HG03280 (cell line): ENCODE measurements at regions not wholly inside any gene's neighbourhood (a gene's known extent, or its start where the extent isn't known, plus 50 kb on each side); places are given as distances from the start of the nearest gene placed in this dataset.
"Not testable (repeated sequence)": the region's sequence is repeated elsewhere in the genome, so short reads cannot be mapped to it uniquely, and the experiment has no call there.

Experiments
- ATAC-seq: cut with Tn5 transposase; IDR thresholded peaks from one replicate; pipeline ENCODE4 v1.9.1; 2021; ENCODE audit warnings: mild to moderate bottlenecking, moderate library complexity; ENCODE audit not compliant: unreplicated experiment

- ATAC-seq: no peak
Measured at GRCh38 chr7:13727751-13728150, 261.7 kb downstream of the ETV1 start.

GRCh38 chr7:13728430-13728829 is 261.0 kb downstream of the ETV1 start:
- not testable (repeated sequence) for ATAC-seq

- no peak for ATAC-seq
Measured at GRCh38 chr7:13731643-13732042, 257.8 kb downstream of the ETV1 start.

GRCh38 chr7:13737563-13737962 is 251.9 kb downstream of the ETV1 start:
- no peak for ATAC-seq

- no peak for ATAC-seq
Measured at GRCh38 chr7:13742126-13742525, 247.3 kb downstream of the ETV1 start.

GRCh38 chr7:13742811-13743210 is 246.7 kb downstream of the ETV1 start:
- no peak for ATAC-seq

GRCh38 chr7:13743226-13743625 is 246.2 kb downstream of the ETV1 start:
- ATAC-seq: no peak

GRCh38 chr7:13745530-13745929 is 243.9 kb downstream of the ETV1 start:
- ATAC-seq: no peak

- no peak for ATAC-seq
Measured at GRCh38 chr7:13748998-13749397, 240.5 kb downstream of the ETV1 start.

GRCh38 chr7:13749636-13750035 is 239.8 kb downstream of the ETV1 start:
- ATAC-seq: no peak

GRCh38 chr7:13751766-13752165 is 237.7 kb downstream of the ETV1 start:
- ATAC-seq: no peak

- ATAC-seq: no peak
Measured at GRCh38 chr7:13757841-13758240, 231.6 kb downstream of the ETV1 start.

- ATAC-seq: not testable (repeated sequence)
Measured at GRCh38 chr7:13765853-13766252, 223.6 kb downstream of the ETV1 start.

GRCh38 chr7:13770305-13770704 is 219.2 kb downstream of the ETV1 start:
- ATAC-seq: no peak

GRCh38 chr7:13774976-13775375 is 214.5 kb downstream of the ETV1 start:
- ATAC-seq: no peak

GRCh38 chr7:13777242-13777641 is 212.2 kb downstream of the ETV1 start:
- ATAC-seq: no peak

- no peak for ATAC-seq
Measured at GRCh38 chr7:13778967-13779366, 210.5 kb downstream of the ETV1 start.

GRCh38 chr7:13790611-13791010 is 198.9 kb downstream of the ETV1 start:
- ATAC-seq: no peak

- ATAC-seq: no peak
Measured at GRCh38 chr7:13792208-13792607, 197.3 kb downstream of the ETV1 start.

GRCh38 chr7:13793926-13794325 is 195.5 kb downstream of the ETV1 start:
- ATAC-seq: no peak

- ATAC-seq: no peak
Measured at GRCh38 chr7:13794581-13794980, 194.9 kb downstream of the ETV1 start.

- no peak for ATAC-seq
Measured at GRCh38 chr7:13797545-13797944, 191.9 kb downstream of the ETV1 start.

GRCh38 chr7:13800694-13801448 is 188.6 kb downstream of the ETV1 start:
- ATAC-seq: no peak
